ENCODE measurements at regions not wholly inside any gene's neighbourhood (a gene's known extent, or its start where the extent isn't known, plus 50 kb on each side); places are given as distances from the start of the nearest gene placed in this dataset.

- TF ChIP-seq, protein P1, sequence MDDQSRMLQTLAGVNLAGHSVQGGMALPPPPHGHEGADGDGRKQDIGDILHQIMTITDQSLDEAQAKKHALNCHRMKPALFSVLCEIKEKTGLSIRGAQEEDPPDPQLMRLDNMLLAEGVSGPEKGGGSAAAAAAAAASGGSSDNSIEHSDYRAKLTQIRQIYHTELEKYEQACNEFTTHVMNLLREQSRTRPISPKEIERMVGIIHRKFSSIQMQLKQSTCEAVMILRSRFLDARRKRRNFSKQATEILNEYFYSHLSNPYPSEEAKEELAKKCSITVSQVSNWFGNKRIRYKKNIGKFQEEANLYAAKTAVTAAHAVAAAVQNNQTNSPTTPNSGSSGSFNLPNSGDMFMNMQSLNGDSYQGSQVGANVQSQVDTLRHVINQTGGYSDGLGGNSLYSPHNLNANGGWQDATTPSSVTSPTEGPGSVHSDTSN (IDR thresholded peaks at IDR 0.05), result no peak
- TF ChIP-seq HOXB5 (CRISPR knock-in tag; IDR thresholded peaks at IDR 0.05) (no peak), JUN (IDR thresholded peaks at IDR 0.05) (no peak)
Observed at GRCh38 chr1:238469146-238469631, 578.5 kb upstream of the ZP4 start (continued).

- ATAC-seq (no peak), FAIRE-seq (no peak), DNase-seq (ENCODE audit: low read depth in 1 of 2, low spot score in 1 of 2) (no peak)
- no peaks in the 10 kb centered on the region for H3K4me1 ChIP-seq
- H3K4me2 ChIP-seq, result no peak overlapping the region
- no peak overlapping the region for H3K4me3 ChIP-seq
- CTCF ChIA-PET, result no interaction called here
- TF ChIP-seq POLR2A (IDR thresholded peaks at IDR 0.05; ENCODE audit: low read length) (no peak), FOXS1 (CRISPR knock-in tag; IDR thresholded peaks at IDR 0.05) (no peak), E2F6 (IDR thresholded peaks at IDR 0.05; ENCODE audit: borderline replicate concordance, low read depth) (no peak), HEYL (CRISPR knock-in tag; IDR thresholded peaks at IDR 0.05) (no peak)
- H3K9me3 ChIP-seq, result no peaks in the 10 kb centered on the region
- 25% methylated on average over 6 of the region's 6 CpGs for WGBS (ENCODE audit: missing lambda C conversion rate)
- H3K27ac ChIP-seq, result no peak overlapping the region
- POLR2A ChIA-PET, result no interaction called here
Observed at GRCh38 chr1:238468068-238468467, 577.3 kb upstream of the ZP4 start.

- FAIRE-seq (no peak), ATAC-seq (no peak), DNase-seq (ENCODE audit: low read depth in 1 of 2, low spot score in 1 of 2) (no peak)
- H3K4me3 ChIP-seq, result no peak overlapping the region
- ChIA-PET CTCF (no interaction called here), POLR2A (no interaction called here)
- no peak overlapping the region for H3K4me2 ChIP-seq
- H3K27ac ChIP-seq, result no peak overlapping the region
- no peaks in the 10 kb centered on the region for H3K9me3 ChIP-seq
- no peaks in the 10 kb centered on the region for H3K4me1 ChIP-seq
- TF ChIP-seq POLR2AphosphoS2 (conservative IDR thresholded peaks at IDR 0.05; ENCODE audit: low read length) (no peak), CBX8 (IDR thresholded peaks at IDR 0.05) (no peak), CBX2 (IDR thresholded peaks at IDR 0.05; ENCODE audit: borderline replicate concordance, low read depth) (no peak), FOSB (CRISPR knock-in tag; IDR thresholded peaks at IDR 0.05) (no peak), HOXB13 (CRISPR knock-in tag; IDR thresholded peaks at IDR 0.05; ENCODE audit: low read depth) (no peak), NR3C1 (IDR thresholded peaks at IDR 0.05) (no peak), MAFK (IDR thresholded peaks at IDR 0.05; ENCODE audit: partially characterized antibody) (no peak), RAD21 (conservative IDR thresholded peaks at IDR 0.05 in 1 of 2, IDR thresholded peaks at IDR 0.05 in 1 of 2) (no peak), ZNF302 (CRISPR knock-in tag; IDR thresholded peaks at IDR 0.05) (no peak), RNF2 (IDR thresholded peaks at IDR 0.05; ENCODE audit: borderline replicate concordance, low read depth) (no peak), JUN (IDR thresholded peaks at IDR 0.05) (no peak), EHF (CRISPR knock-in tag; IDR thresholded peaks at IDR 0.05) (no peak), NFE2L2 (conservative IDR thresholded peaks at IDR 0.05; ENCODE audit: low read length) (no peak), GATA3 (IDR thresholded peaks at IDR 0.05; ENCODE audit: borderline replicate concordance) (no peak), CHD2 (IDR thresholded peaks at IDR 0.05; ENCODE audit: low read length, partially characterized antibody) (no peak), TFCP2L1 (CRISPR knock-in tag; IDR thresholded peaks at IDR 0.05) (no peak), ZFP36 (IDR thresholded peaks at IDR 0.05; ENCODE audit: borderline replicate concordance, partially characterized antibody) (no peak)
- TF ChIP-seq, protein P2, sequence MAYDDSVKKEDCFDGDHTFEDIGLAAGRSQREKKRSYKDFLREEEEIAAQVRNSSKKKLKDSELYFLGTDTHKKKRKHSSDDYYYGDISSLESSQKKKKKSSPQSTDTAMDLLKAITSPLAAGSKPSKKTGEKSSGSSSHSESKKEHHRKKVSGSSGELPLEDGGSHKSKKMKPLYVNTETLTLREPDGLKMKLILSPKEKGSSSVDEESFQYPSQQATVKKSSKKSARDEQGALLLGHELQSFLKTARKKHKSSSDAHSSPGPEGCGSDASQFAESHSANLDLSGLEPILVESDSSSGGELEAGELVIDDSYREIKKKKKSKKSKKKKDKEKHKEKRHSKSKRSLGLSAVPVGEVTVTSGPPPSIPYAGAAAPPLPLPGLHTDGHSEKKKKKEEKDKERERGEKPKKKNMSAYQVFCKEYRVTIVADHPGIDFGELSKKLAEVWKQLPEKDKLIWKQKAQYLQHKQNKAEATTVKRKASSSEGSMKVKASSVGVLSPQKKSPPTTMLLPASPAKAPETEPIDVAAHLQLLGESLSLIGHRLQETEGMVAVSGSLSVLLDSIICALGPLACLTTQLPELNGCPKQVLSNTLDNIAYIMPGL (CRISPR knock-in tag; IDR thresholded peaks at IDR 0.05; ENCODE audit: borderline replicate concordance), result no peak
- TF ChIP-seq, protein P3, sequence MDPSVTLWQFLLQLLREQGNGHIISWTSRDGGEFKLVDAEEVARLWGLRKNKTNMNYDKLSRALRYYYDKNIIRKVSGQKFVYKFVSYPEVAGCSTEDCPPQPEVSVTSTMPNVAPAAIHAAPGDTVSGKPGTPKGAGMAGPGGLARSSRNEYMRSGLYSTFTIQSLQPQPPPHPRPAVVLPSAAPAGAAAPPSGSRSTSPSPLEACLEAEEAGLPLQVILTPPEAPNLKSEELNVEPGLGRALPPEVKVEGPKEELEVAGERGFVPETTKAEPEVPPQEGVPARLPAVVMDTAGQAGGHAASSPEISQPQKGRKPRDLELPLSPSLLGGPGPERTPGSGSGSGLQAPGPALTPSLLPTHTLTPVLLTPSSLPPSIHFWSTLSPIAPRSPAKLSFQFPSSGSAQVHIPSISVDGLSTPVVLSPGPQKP (IDR thresholded peaks at IDR 0.05; ENCODE audit: low read depth, low read length), result no peak
- TF ChIP-seq, protein P1 (IDR thresholded peaks at IDR 0.05), result no peak
- WGBS (ENCODE audit: missing lambda C conversion rate), result 13% methylated on average over 5 of the region's 5 CpGs
Observed at GRCh38 chr1:238466459-238466858, 575.7 kb upstream of the ZP4 start.
